GM19463 (cell line): ENCODE measurements at regions not wholly inside any gene's neighbourhood (a gene's known extent, or its start where the extent isn't known, plus 50 kb on each side); places are given as distances from the start of the nearest gene placed in this dataset.

ENCODE experiments used
- ATAC-seq: cut with Tn5 transposase; IDR thresholded peaks from one replicate; pipeline ENCODE4 v1.9.1; 2021; ENCODE audit warnings: mild to moderate bottlenecking, moderate library complexity; ENCODE audit not compliant: unreplicated experiment

DNA sequence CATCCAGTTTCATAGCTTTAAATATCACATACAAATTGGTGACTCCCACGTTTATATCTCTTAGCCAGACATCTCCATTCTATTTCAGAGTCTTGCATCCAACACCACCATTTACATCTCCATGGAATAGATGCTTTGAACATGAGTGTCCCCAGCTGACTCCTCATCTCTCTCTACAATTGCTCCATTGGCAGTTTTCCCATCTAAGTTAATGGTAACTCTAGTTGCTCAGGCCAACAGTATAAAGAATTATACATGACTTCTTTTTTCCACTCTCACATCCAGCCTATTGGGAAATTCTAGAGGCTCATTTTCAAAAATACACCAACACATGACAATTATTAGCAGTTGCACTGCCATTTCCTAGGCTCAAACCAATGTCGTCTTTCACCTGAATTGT lies 388.2 kb downstream of the STIM2 start:
- ATAC-seq = no peak

DNA sequence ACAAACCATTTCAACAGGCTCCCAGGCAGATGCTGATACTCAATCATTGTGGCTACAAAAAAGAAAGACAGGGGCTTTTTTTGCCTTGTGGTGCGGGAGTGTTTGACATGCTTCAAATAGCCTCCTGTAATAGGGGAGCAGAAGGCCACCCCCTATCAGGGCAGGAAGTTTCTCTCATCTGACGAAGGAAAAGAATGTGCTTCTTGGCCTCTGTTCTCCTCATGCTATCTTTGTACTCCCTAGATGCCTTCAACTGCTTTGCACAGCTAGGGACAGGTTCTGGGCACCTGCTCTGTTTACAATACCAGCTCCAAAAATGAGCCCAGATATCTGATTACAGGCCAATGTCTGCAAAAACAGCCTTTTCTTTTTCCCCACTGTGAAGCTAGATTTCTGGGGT lies 391.1 kb downstream of the STIM2 start:
- no peak for ATAC-seq

DNA sequence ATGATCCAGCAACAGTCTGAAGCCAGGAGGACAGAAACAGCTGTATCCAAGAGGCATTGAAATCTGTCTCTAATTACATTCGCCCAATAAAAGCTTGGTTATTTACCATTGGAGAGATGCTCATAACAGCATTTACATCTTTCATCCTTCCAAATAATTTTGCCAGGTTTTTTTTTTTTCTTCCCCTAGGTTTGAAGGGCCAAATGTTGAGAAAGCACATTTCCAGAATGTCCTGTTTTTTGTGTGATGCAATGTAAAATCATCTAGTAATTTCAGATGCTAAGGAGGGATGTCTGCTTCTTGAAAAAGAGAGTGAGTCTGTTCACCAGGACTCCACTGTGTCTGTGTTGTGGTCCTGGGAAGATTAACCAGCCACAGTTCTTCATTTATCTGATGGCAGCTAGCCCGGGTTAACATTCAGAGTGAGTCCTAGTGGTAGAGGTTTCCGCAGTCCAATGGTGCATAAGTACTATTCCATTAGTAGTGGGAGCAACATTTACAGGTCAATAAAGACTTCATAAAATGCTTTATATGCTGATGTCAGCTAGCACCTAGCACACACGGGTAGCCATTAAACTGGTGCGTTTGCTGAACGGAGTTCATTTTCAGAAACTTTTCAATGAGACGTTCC lies 406.8 kb downstream of the STIM2 start:
- ATAC-seq = no peak

- no peak for ATAC-seq
These were observed 407.3 kb downstream of the STIM2 start for GRCh38 chr4:27267970-27268355.

- ATAC-seq = no peak
These were observed 409.8 kb downstream of the STIM2 start for GRCh38 chr4:27270435-27270834.

GRCh38 chr4:27271555-27271954 lies 410.9 kb downstream of the STIM2 start:
- no peak for ATAC-seq

GRCh38 chr4:27272217-27272616 lies 411.6 kb downstream of the STIM2 start:
- ATAC-seq = no peak

GRCh38 chr4:27276307-27277073 lies 415.8 kb downstream of the STIM2 start:
- ATAC-seq = no peak

DNA sequence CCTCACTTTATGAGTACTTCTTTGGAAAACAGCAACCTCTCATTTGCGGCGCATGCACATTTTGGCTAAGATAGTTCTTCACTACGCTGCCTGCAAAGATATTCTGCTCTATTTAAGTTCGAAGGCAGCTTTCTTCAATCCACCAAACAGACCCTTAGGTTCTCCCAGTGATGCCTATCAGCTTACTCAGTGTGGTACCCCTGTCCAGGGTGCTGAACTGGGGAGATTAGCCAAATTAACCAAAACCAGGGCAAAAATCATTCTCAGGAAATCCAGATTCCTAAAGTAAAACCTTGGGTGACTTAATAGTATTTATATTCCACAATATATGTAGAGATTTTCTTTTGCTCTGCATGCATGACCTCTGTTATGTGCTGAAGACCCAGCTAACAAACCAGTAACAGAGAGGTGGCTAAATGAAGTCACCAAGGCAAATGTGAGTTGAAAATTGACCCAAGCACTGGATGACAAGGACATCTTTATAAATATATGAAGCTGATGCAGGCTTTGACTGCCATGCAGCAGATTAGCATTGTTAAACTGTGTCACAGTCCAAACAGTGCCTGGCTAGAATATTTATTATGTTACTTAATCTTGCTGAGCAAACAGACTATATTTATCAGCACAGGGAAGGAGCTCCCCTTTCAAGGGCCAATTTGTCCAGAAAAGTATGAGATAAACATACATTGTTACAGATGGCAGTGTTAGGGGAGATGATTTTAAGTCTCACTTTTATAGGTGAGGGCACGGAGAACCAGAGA lies 418.2 kb downstream of the STIM2 start:
- no peak for ATAC-seq

GRCh38 chr4:27288496-27288895 lies 427.9 kb downstream of the STIM2 start:
- ATAC-seq = no peak

DNA sequence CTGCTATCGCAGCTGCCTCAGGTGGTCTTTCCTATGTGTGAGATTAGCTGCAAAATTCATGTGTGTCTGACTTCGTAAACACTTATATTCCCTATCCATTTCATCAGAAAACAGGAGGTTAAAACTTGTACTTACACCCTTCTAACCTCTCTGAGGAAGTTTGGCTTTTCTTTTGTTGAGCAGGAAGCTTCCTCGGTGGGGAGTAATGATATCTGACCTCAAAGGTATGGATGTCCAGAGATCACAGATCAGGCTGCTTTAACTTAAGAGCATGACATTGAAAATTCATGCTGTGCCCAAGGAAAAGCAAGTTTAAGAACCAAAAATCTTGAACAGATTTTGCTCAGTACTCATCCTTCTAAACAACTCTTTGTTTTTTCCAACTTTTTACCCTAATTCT lies 429.1 kb downstream of the STIM2 start:
- no peak for ATAC-seq

DNA sequence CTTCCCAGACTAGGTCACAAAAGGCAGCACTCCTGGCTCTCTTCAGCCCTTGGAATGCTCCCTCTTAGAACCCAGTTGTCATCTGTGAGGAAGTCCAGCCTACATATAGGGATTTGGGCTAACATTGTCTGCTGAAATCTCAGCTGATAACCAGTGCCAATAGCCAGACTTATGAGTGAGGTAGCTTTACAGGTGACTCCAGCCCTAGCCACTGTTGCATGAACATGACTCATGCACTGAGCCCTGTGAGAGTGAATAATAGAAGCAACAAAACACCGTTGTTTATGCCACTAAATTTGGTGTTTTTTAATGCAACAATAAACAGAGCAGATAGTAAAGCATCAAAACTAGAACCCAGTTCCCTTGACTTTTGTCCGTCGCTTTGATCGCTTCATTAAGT lies 433.2 kb downstream of the STIM2 start:
- no peak for ATAC-seq

- no peak for ATAC-seq
These were observed 444.1 kb downstream of the STIM2 start for GRCh38 chr4:27304751-27305150.

- ATAC-seq = no peak
These were observed 444.6 kb downstream of the STIM2 start for GRCh38 chr4:27305246-27305645.

GRCh38 chr4:27308379-27308778 lies 447.7 kb downstream of the STIM2 start:
- no peak for ATAC-seq

DNA sequence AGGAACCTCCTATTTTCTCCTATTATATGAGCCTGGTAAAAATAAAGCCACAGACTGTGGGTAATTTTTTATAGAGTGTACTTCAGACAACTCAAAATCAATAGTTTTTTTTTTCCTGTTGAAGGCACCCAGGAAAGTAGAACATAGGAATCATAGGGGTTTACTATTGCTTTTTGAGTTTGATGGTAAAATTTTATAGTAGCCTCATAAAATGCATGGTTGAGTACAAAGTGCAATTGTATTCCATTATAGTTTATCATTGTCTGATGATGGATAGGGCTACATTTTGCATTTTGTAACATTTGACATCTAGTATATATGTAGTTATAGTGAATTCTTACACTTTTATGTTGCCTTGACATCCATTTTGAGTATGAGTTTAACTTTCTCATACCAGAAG lies 455.0 kb downstream of the STIM2 start:
- no peak for ATAC-seq

DNA sequence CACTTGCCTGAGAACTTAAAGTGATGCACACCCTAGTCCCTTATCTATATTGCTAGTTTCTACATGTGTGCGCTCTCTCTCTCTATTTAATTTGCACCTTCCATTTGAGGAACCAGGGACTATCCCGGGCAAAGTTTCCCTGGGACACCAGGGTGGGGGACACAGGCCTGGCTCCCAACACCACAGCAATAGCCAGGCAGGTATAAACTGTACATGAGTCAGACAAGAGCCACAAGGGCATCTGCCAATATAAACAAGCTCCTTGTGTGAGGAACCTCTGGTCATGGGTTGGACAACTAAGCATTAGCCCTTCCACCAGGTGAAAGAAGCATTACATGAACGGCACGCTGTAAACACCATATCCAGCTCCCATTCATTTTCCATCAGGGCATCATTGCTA lies 455.5 kb downstream of the STIM2 start:
- ATAC-seq = no peak

DNA sequence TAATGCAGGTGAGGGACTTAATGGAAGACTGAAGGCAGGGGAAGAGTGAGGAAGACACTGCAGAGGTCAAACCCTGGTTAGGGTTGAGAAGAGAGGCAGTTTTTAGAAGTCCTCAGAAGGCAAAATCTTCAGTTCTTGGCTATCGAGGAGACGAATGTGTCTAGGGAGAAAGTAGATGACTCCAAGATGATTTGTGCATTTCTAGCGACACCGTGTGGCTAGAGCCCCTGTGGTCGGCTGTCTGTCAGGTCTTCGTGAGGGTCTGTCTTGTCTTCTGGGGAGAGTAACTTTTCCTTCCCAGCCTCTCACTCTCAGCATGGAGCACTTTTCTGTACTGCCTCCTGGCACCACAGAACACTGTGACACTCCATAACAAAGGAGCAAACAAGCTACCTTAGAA lies 458.1 kb downstream of the STIM2 start:
- peak; percentile 71 for ATAC-seq

DNA sequence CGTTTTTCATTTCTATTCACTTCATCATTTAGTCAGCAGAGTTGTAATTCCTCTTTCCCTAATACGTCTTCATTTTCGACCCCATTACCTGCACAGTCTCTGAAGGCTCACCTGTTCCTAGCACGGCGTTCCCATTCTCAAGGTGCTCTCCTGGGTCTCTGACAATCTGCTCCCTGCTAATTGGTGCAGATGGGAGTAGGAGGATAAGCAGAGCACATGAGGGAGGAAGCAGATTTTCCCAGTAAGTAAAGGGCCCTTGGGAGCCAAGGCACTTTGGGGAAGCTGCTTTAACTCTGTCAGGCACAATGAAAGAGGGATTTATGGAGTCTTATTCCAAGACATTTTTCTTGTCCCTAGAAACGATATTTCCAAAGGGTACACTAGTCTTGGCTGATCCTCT lies 466.4 kb downstream of the STIM2 start:
- no peak for ATAC-seq

- peak; percentile 71 for ATAC-seq
These were observed 467.0 kb downstream of the STIM2 start for GRCh38 chr4:27327421-27328181.

- no peak for ATAC-seq
These were observed 477.9 kb downstream of the STIM2 start for GRCh38 chr4:27338530-27338929.
